ENCODE measurements at regions not wholly inside any gene's neighbourhood (a gene's known extent, or its start where the extent isn't known, plus 50 kb on each side); places are given as distances from the start of the nearest gene placed in this dataset.
"Not testable (repeated sequence)": the region's sequence is repeated elsewhere in the genome, so short reads cannot be mapped to it uniquely, and the experiment has no call there.

DNA sequence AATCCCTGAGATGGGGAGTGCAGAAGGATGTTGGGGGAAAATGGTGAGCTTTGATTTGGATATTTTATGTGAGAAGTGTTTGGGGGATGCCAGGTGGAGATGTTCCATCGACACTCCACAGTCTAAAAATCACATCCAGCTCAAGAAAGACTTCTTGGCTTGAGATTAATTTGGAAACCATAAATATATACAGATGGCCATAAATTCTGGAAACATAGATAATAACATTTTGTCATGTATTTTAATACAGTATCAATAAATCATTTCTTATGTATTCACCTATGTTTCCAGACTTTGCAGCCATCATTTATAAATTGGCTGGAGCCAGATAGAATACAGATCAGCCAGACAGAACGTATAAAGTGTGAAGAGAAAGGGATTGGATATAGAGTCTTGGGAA lies 245.5 kb upstream of the DDHD1 start:
- H3K27ac Mint-ChIP-seq: no peak overlapping the region
- no peaks in the 10 kb centered on the region for H3K4me1 Mint-ChIP-seq (ENCODE audit: low read depth)
- intact Hi-C loops (cut with micrococcal nuclease): no loop called here
- H3K27me3 Mint-ChIP-seq: no peaks in the 10 kb centered on the region
- H3K4me3 Mint-ChIP-seq: no peak overlapping the region
- no peaks in the 10 kb centered on the region for H3K36me3 Mint-ChIP-seq (ENCODE audit: low read depth)
- peaks cover 31% of the 10 kb centered on the region for H3K9me3 Mint-ChIP-seq

GRCh38 chr14:53395267-53395666 lies 242.1 kb upstream of the DDHD1 start:
- H3K4me1 Mint-ChIP-seq (ENCODE audit: low read depth); H3K27ac Mint-ChIP-seq; H3K27me3 Mint-ChIP-seq; H3K4me3 Mint-ChIP-seq; intact Hi-C loops (cut with micrococcal nuclease); H3K36me3 Mint-ChIP-seq (ENCODE audit: low read depth): not testable (repeated sequence)
- H3K9me3 Mint-ChIP-seq: peaks cover 35% of the 10 kb centered on the region

DNA sequence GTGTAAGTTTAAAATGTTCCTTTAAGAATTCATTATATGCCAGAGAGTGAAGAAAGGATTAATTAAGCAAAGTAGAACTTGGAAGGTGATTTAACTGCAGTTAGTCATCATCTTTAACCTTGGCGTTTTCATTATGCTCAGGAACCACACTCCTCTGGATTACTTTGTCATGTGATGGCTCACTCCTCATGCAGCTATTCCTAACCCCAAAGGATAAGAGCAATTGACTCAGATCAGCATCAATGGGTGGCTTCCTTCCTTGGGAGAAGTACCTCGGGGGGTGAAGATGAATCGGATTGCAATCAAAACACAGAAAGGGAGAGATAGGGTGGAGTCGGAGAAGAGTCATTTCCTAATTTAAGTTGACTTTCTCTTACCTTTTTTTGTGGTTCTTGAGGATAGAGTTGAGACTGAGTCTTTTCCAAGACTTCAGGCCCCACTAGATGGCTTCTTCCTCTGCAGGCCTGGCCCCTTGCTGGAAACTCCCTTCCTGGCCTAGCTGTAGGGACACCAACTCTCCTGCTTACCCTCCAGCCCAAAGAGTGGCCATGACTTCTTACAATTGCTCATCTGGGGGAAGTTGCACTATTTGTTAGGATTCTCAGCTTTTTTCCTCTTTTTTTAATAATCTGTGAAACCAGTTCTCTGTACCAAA lies 238.6 kb upstream of the DDHD1 start:
- Mint-ChIP-seq H3K27me3 (no peaks in the 10 kb centered on the region), H3K4me3 (no peak overlapping the region), H3K27ac (no peak overlapping the region), H3K9me3 (peaks cover 35% of the 10 kb centered on the region), H3K4me1 (ENCODE audit: low read depth) (no peaks in the 10 kb centered on the region), H3K36me3 (ENCODE audit: low read depth) (no peaks in the 10 kb centered on the region)
- intact Hi-C loops (cut with micrococcal nuclease): no loop called here

DNA sequence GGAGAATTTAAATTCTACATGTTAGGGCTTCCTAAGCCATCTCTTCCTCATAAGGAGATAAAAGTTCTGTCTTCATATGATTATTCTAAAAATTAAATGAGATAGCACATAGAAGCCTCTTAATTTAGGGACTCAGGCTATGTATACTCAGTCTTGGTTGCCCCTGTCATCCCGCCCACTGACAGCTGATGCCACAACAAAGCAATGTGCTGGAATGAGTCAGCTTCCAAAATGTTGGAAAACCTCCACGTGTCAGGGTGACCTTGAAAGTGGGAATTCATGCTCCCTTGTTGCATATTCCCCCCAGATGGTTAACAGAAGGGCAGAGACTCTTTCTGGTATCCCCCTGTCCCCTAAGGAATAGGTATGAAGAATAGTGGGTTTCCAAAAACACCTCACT lies 238.0 kb upstream of the DDHD1 start:
- no peak overlapping the region for H3K4me3 Mint-ChIP-seq

GRCh38 chr14:53390008-53390407 lies 236.9 kb upstream of the DDHD1 start:
- Mint-ChIP-seq H3K27me3 (no peaks in the 10 kb centered on the region), H3K27ac (no peak overlapping the region), H3K9me3 (peaks cover 17% of the 10 kb centered on the region), H3K4me3 (no peak overlapping the region), H3K36me3 (ENCODE audit: low read depth) (no peaks in the 10 kb centered on the region), H3K4me1 (ENCODE audit: low read depth) (no peaks in the 10 kb centered on the region)
- intact Hi-C loops (cut with micrococcal nuclease): no loop called here

More for the DNA sequence above, 238.0 kb upstream of the DDHD1 start:
- peaks cover 29% of the 10 kb centered on the region for H3K9me3 Mint-ChIP-seq
- H3K27ac Mint-ChIP-seq: no peak overlapping the region
- intact Hi-C loops (cut with micrococcal nuclease): no loop called here
- H3K27me3 Mint-ChIP-seq: no peaks in the 10 kb centered on the region
- H3K4me1 Mint-ChIP-seq (ENCODE audit: low read depth): no peaks in the 10 kb centered on the region
- no peaks in the 10 kb centered on the region for H3K36me3 Mint-ChIP-seq (ENCODE audit: low read depth)

- intact Hi-C loops (cut with micrococcal nuclease): no loop called here
- Mint-ChIP-seq H3K27me3 (no peaks in the 10 kb centered on the region), H3K36me3 (ENCODE audit: low read depth) (no peaks in the 10 kb centered on the region), H3K27ac (no peak overlapping the region), H3K4me1 (ENCODE audit: low read depth) (no peaks in the 10 kb centered on the region), H3K4me3 (no peak overlapping the region), H3K9me3 (peaks cover 9% of the 10 kb centered on the region)
Measured at GRCh38 chr14:53389202-53389601, 236.1 kb upstream of the DDHD1 start.

DNA sequence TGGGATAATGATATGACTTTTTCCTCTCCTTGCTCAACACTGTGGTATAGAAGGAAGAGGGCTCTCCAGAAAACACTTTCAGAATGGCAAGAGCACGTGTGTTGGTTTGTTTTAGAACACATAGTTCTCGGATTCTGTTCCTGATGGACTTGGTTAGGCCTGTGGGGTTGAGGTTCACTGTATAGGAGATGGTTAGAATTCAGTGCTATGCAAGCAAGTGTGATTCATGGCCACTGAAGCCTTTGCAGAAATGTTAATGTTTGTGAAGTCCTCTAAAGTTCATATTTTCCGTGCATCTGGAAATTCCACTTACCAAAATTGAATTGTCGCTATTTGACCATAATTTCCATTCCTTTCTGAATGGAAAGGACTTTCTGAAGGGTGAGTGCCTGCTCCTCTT lies 233.2 kb upstream of the DDHD1 start:
- intact Hi-C loops (cut with micrococcal nuclease): no loop called here
- H3K9me3 Mint-ChIP-seq: no peaks in the 10 kb centered on the region
- H3K27me3 Mint-ChIP-seq: no peaks in the 10 kb centered on the region
- H3K4me3 Mint-ChIP-seq: no peak overlapping the region
- H3K27ac Mint-ChIP-seq: no peak overlapping the region
- H3K4me1 Mint-ChIP-seq (ENCODE audit: low read depth): no peaks in the 10 kb centered on the region
- H3K36me3 Mint-ChIP-seq (ENCODE audit: low read depth): no peaks in the 10 kb centered on the region

- no peak overlapping the region for H3K27ac Mint-ChIP-seq
- H3K4me3 Mint-ChIP-seq: no peak overlapping the region
- no peaks in the 10 kb centered on the region for H3K27me3 Mint-ChIP-seq
- no peaks in the 10 kb centered on the region for H3K36me3 Mint-ChIP-seq (ENCODE audit: low read depth)
- H3K4me1 Mint-ChIP-seq (ENCODE audit: low read depth): no peaks in the 10 kb centered on the region
- H3K9me3 Mint-ChIP-seq: no peaks in the 10 kb centered on the region
- intact Hi-C loops (cut with micrococcal nuclease): no loop called here
Measured at GRCh38 chr14:53384536-53384935, 231.4 kb upstream of the DDHD1 start.

DNA sequence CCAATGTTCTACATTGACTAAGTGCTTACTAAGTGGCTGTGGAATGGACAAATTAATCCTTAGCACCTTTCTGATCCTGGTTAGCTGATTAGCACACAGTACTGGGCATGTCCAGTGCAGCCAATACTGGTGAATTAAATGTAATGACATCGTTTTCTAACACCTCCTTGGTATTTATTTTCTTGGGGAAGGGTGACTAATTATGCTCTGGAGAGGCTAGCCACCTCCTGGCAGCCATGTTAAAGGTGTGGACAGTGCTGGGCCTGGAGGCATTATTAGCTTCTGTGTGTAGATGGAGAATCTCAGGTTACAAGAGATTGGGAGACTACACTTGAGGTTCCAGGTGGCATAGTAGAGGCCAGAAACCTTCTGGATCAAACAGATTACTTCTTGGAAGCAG lies 230.9 kb upstream of the DDHD1 start:
- H3K4me3 Mint-ChIP-seq: no peak overlapping the region
- H3K9me3 Mint-ChIP-seq: no peaks in the 10 kb centered on the region
- no peaks in the 10 kb centered on the region for H3K36me3 Mint-ChIP-seq (ENCODE audit: low read depth)
- H3K27me3 Mint-ChIP-seq: no peaks in the 10 kb centered on the region
- intact Hi-C loops (cut with micrococcal nuclease): no loop called here
- no peak overlapping the region for H3K27ac Mint-ChIP-seq
- H3K4me1 Mint-ChIP-seq (ENCODE audit: low read depth): no peaks in the 10 kb centered on the region

GRCh38 chr14:53381895-53382294 lies 228.8 kb upstream of the DDHD1 start:
- Mint-ChIP-seq H3K4me3 (no peak overlapping the region), H3K27ac (no peak overlapping the region), H3K9me3 (peaks cover 5% of the 10 kb centered on the region), H3K27me3 (no peaks in the 10 kb centered on the region), H3K36me3 (ENCODE audit: low read depth) (no peaks in the 10 kb centered on the region), H3K4me1 (ENCODE audit: low read depth) (no peaks in the 10 kb centered on the region)
- intact Hi-C loops (cut with micrococcal nuclease): no loop called here

GRCh38 chr14:53380867-53381225 lies 227.7 kb upstream of the DDHD1 start:
- Mint-ChIP-seq H3K36me3 (ENCODE audit: low read depth) (no peaks in the 10 kb centered on the region), H3K27me3 (no peaks in the 10 kb centered on the region), H3K9me3 (peaks cover 6% of the 10 kb centered on the region), H3K4me3 (no peak overlapping the region), H3K27ac (no peak overlapping the region), H3K4me1 (ENCODE audit: low read depth) (no peaks in the 10 kb centered on the region)
- intact Hi-C loops (cut with micrococcal nuclease): no loop called here

GRCh38 chr14:53380052-53380866 lies 227.1 kb upstream of the DDHD1 start:
- intact Hi-C loops (cut with micrococcal nuclease): no loop called here
- Mint-ChIP-seq H3K27me3 (no peaks in the 10 kb centered on the region), H3K27ac (no peak overlapping the region), H3K36me3 (ENCODE audit: low read depth) (no peaks in the 10 kb centered on the region), H3K4me1 (ENCODE audit: low read depth) (no peaks in the 10 kb centered on the region), H3K9me3 (peaks cover 6% of the 10 kb centered on the region), H3K4me3 (no peak overlapping the region)

DNA sequence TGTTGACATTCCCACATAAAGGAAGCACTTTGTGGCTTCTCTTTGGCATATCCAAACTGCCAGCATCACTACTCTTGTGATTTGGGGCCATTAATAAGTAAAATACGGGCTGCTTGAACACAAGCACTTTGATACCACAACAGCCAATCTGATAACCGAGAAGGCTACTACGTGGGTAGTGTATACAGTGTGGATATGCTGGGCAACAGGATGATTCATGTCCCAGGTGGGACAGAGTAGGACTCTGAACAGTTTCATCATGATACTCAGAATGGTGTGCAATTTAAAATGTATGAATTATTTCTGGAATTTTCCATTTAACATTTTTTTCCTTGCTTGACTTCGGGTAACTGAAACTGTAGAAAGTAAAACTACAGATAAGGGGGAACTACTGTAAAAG lies 225.0 kb upstream of the DDHD1 start:
- H3K4me3 Mint-ChIP-seq: no peak overlapping the region
- H3K27ac Mint-ChIP-seq: no peak overlapping the region
- H3K36me3 Mint-ChIP-seq (ENCODE audit: low read depth): no peaks in the 10 kb centered on the region
- H3K27me3 Mint-ChIP-seq: no peaks in the 10 kb centered on the region
- peaks cover 6% of the 10 kb centered on the region for H3K9me3 Mint-ChIP-seq
- intact Hi-C loops (cut with micrococcal nuclease): no loop called here
- no peaks in the 10 kb centered on the region for H3K4me1 Mint-ChIP-seq (ENCODE audit: low read depth)

DNA sequence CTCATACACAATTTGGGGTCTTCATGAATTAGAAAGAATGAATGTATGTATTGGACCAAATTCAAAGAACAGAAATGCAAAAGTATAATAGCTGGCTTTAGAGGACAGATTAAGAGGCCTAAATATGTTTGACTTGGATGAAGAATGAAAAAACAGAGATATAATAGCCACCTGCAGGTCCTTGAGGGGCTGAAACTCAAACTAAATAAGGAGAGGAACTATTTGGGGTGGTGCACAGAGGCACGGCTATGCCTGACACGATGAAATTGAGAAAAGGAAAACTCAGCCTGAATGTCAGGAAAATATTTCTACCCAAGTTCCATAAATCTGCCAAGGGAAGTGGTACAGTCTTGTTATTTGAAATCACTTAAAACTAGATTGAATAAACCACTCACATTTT lies 222.9 kb upstream of the DDHD1 start:
- peaks cover 11% of the 10 kb centered on the region for H3K9me3 Mint-ChIP-seq
- H3K27me3 Mint-ChIP-seq: no peaks in the 10 kb centered on the region
- intact Hi-C loops (cut with micrococcal nuclease): no loop called here
- H3K4me1 Mint-ChIP-seq (ENCODE audit: low read depth): no peaks in the 10 kb centered on the region
- H3K36me3 Mint-ChIP-seq (ENCODE audit: low read depth): no peaks in the 10 kb centered on the region
- no peak overlapping the region for H3K4me3 Mint-ChIP-seq
- no peak overlapping the region for H3K27ac Mint-ChIP-seq

GRCh38 chr14:53375599-53375998 lies 222.5 kb upstream of the DDHD1 start:
- H3K9me3 Mint-ChIP-seq: peaks cover 16% of the 10 kb centered on the region
- H3K27me3 Mint-ChIP-seq: no peaks in the 10 kb centered on the region
- H3K36me3 Mint-ChIP-seq (ENCODE audit: low read depth): no peaks in the 10 kb centered on the region
- no peaks in the 10 kb centered on the region for H3K4me1 Mint-ChIP-seq (ENCODE audit: low read depth)
- no peak overlapping the region for H3K4me3 Mint-ChIP-seq
- H3K27ac Mint-ChIP-seq: no peak overlapping the region
- intact Hi-C loops (cut with micrococcal nuclease): no loop called here

Measured in dendritic cell treated with granulocyte-macrophage colony-stimulating factor and Interleukin-4, amounts not matched to agents 40 ng/mL and 50 ng/mL, for 4 days (primary cell).